Fibroblast of villous mesenchyme (primary cell): ENCODE measurements at regions not wholly inside any gene's neighbourhood (a gene's known extent, or its start where the extent isn't known, plus 50 kb on each side); places are given as distances from the start of the nearest gene placed in this dataset.
A peak's percentile ranks its signal among the peaks of the same experiment; 100 is the strongest.

ENCODE experiments used
- DNase-seq: peaks from one replicate; pipeline ENCODE4 v3.0.0-alpha.2; 2010; ENCODE audit warnings: low read depth
- H3K4me3 ChIP-seq: 2 replicates; pipeline ENCODE4 v1.5.1; 2011; ENCODE audit warnings: low read depth, mild to moderate bottlenecking, low read length
- CTCF ChIP-seq: IDR thresholded peaks from 2 replicates; pipeline ENCODE4 v1.5.1; 2012; ENCODE audit warnings: low read depth, mild to moderate bottlenecking, low read length; ENCODE audit not compliant: insufficient read depth

- DNase-seq: no peak
- H3K4me3 ChIP-seq: no peak overlapping the region
- TF ChIP-seq CTCF: no peak
These were observed 106.5 kb upstream of the RAB11FIP2 start for GRCh38 chr10:118153287-118153686.

- H3K4me3 ChIP-seq: no peak overlapping the region
- TF ChIP-seq CTCF: no peak
- peak; percentile 5 for DNase-seq
These were observed 104.7 kb upstream of the RAB11FIP2 start for GRCh38 chr10:118151461-118151860.

GRCh38 chr10:118148247-118148646 lies 101.5 kb upstream of the RAB11FIP2 start:
- TF ChIP-seq CTCF: no peak
- DNase-seq: no peak
- H3K4me3 ChIP-seq: no peak overlapping the region

- no peak for TF ChIP-seq CTCF
- no peak overlapping the region for H3K4me3 ChIP-seq
- no peak for DNase-seq
These were observed 98.5 kb upstream of the RAB11FIP2 start for GRCh38 chr10:118145256-118145655.

- no peak for TF ChIP-seq CTCF
- no peak overlapping the region for H3K4me3 ChIP-seq
- DNase-seq: no peak
These were observed 94.7 kb upstream of the RAB11FIP2 start for GRCh38 chr10:118141471-118141870.

GRCh38 chr10:118139321-118139720 lies 92.6 kb upstream of the RAB11FIP2 start:
- no peak overlapping the region for H3K4me3 ChIP-seq
- TF ChIP-seq CTCF: no peak
- DNase-seq: no peak

GRCh38 chr10:118128675-118129074 lies 81.9 kb upstream of the RAB11FIP2 start:
- H3K4me3 ChIP-seq: no peak overlapping the region
- no peak for TF ChIP-seq CTCF
- DNase-seq: no peak
